ENCODE measurements at regions not wholly inside any gene's neighbourhood (a gene's known extent, or its start where the extent isn't known, plus 50 kb on each side); places are given as distances from the start of the nearest gene placed in this dataset.

DNA sequence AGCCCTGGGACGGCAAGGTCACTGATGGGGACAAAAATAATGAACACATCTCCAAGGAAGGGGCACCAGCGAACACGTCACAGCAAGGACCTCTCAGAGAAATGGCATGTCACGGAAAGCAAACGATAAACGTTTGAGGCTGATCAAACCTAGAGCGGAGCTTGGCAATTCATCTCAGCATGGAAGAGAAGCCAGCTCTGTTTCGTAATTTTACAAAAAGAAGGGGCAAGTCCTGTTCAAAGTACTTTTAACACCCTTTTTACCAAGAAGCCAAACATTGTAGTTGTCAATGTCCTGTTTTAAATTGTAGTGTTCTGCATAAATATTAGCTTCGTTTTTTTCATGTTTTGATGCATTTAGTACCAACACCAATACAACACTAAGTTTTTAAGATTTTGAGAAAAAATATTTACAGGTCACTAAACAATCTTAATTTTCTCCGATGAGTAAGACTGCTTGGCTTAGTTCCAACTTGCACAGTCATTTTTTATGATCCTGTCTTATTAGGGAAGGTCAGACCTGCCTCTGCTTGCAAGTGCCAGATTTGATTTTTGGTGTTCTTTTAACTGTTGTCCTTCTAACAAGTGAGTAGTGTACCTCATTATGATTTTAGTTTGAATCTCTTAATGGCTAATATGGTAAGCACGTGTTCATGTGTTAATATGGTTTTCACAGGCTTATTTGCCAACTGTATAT is 818.5 kb upstream of the SALL3 start:
- DNase-seq: no peak

- no peak for DNase-seq
These were observed 814.1 kb upstream of the SALL3 start for GRCh38 chr18:78165525-78165924.

GRCh38 chr18:78168526-78168925 is 811.1 kb upstream of the SALL3 start:
- DNase-seq: no peak

DNA sequence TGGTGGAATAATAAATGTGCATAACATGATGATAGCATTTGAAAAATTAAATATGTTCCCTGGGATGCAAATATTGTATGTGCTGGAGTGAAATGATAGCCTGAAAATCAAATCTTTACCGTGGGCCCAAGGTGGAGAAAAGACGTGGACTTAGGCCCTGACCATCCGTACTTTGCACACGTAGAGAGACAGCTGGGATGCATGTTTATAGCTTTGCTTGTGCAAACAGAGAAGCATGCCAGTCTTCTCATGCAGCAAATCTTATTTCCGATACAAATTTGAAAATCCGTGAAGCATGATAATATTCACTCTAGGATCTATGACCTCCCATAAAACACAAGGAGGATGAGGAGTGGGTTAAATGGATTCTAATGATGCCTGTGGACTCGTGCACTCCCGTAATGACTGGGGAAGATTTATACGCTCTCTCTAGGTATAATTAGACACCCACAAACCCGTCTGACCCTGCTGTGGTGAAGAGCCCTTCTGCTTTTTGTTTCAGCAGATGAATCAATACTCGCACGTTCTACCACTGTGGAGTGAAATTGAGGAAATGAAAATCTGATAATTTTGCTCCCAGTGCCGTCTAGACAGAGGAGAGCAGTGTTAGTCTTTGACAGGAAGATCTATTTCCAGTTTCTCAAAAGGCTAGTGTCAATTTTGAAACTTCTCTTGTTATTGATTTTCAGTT is 810.3 kb upstream of the SALL3 start:
- DNase-seq: no peak

GRCh38 chr18:78171954-78172353 is 807.7 kb upstream of the SALL3 start:
- DNase-seq: no peak

DNA sequence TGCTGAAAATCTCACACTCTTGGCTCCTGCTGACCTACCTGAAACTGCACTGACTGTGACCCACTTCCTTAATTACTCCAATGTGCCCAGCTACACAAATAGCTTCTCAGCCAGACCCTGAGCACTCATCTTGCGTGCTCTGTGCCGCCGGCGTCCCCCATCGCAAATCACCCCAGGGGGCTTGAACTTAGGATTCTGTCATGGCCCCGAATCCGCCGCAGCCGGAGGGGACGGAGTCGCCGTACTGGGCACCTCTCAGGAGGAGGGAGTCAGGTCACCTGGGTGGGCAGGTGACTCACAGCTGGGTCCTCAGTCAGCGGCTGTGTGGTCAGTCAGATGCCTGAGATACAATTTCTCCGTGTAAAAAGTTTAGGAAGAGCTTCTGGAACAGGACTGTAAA is 804.9 kb upstream of the SALL3 start:
- no peak for DNase-seq

GRCh38 chr18:78178812-78179211 is 800.8 kb upstream of the SALL3 start:
- no peak for DNase-seq

GRCh38 chr18:78180741-78181140 is 798.9 kb upstream of the SALL3 start:
- no peak for DNase-seq

GRCh38 chr18:78183815-78184214 is 795.8 kb upstream of the SALL3 start:
- DNase-seq: no peak

- DNase-seq: no peak
These were observed 788.3 kb upstream of the SALL3 start for GRCh38 chr18:78191276-78191675.

DNA sequence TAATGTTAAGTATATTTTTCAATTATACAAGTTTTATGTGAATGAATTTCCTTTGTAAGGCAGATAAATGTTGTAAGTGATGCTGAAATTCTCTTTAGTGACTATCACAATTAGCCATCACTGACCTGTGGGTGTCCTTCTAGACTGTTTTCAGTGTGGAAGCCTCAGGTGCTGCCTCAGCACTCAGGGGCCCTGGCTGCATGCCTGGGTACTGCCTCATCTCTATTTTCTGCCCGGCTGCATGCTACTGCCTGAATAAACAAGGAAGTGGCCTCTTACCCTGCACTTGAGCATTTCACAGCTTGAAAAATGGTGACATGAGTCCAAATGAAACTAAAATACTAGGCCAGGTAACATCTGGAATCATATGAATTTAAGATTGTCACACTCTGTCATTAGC is 787.6 kb upstream of the SALL3 start:
- DNase-seq: peak; percentile 97

GRCh38 chr18:78196280-78196679 is 783.3 kb upstream of the SALL3 start:
- no peak for DNase-seq

- DNase-seq: no peak
These were observed 780.6 kb upstream of the SALL3 start for GRCh38 chr18:78199002-78199401.

- no peak for DNase-seq
These were observed 780.0 kb upstream of the SALL3 start for GRCh38 chr18:78199611-78200010.

- DNase-seq: no peak
These were observed 771.7 kb upstream of the SALL3 start for GRCh38 chr18:78207942-78208341.

- DNase-seq: no peak
These were observed 771.2 kb upstream of the SALL3 start for GRCh38 chr18:78208461-78208860.

- no peak for DNase-seq
These were observed 766.1 kb upstream of the SALL3 start for GRCh38 chr18:78213361-78213994.

GRCh38 chr18:78221496-78221895 is 758.1 kb upstream of the SALL3 start:
- DNase-seq: no peak

- no peak for DNase-seq
These were observed 750.6 kb upstream of the SALL3 start for GRCh38 chr18:78228974-78229373.

DNA sequence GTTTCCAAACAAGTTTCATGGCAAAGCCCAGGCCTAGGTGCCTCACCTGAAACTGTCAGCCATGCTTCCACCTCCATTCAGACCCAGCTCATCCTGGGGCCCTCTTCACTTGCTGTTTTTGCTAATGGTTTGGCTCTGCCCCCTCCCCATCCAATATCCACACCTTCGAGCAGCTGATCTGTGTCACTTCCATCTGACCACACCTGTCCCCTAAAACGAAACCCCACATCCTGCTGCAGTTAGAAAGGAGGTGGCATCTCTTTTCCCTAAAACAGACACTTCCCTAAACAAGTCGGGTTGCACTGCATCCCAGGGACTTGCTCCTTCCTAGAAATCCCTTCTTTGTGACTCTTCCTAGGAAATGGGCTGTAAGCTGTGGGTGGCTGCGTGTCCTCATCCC is 748.7 kb upstream of the SALL3 start:
- no peak for DNase-seq

DNA sequence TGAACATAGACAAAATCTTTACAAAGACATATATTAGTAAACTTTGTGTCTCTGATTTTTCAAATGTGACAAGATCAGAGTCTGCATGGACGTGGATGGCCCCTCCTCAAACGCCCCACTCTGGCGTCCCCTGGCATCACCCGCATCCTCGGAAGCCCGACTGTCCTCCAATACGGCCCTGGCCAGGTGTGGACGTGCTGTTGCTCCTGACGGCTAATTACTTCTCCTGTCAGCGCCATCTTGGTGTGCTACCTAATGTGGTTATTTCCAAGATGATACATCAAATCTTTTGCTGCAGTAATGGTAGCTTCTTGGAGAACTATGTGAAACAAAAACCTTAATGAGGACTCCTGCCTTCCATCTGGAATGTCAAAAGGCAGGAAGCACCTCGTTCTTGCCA is 747.4 kb upstream of the SALL3 start:
- DNase-seq: no peak

GRCh38 chr18:78237864-78238263 is 741.8 kb upstream of the SALL3 start:
- DNase-seq: no peak

DNA sequence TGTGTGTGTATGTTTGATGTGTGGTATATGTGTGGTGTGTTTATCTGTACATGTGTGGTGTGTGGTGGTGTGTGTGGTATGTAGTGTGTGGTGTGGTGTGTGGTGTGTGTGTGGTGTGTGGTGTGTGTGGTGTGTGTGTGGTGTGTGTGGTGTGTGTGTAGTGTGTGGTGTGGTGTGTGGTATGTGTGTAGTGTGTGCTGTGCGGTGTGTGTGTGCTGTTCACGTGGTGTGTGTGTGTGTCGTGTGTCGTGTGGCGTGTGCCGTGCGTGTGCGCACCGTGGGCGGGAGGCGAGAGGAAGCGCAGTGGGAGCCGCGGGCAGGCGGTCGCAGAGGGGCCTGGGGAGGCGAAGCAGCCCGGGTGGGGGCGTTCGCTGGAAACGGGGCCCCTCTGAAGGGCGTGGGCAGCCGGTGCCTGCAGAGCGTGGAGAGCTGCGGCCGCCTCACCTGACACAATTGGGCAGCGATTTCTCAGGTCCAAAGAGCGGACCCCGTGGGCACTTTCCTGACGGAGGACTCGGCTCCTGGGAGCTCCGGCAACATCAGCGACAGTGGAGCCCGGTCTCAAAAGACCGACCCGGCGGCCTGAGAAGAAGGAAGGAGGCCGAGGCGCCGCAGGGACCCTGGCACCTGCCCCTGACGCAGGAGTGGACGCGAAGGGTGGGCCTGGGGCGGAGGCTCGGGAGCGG is 741.1 kb upstream of the SALL3 start:
- no peak for DNase-seq

GRCh38 chr18:78239090-78239457 is 740.5 kb upstream of the SALL3 start:
- no peak for DNase-seq

Data from DMS153 (cell line).